Nephron (organoid): ENCODE measurements at regions not wholly inside any gene's neighbourhood (a gene's known extent, or its start where the extent isn't known, plus 50 kb on each side); places are given as distances from the start of the nearest gene placed in this dataset.

Experiments
- H3K27ac Mint-ChIP-seq, 3 experiments: 2 replicates each; pipeline ENCODE4 v1.8.0; 2020; ENCODE audit warnings: mixed read lengths in 3 of 3, mild to moderate bottlenecking in 2 of 3, moderate library complexity in 1 of 3
- H3K27me3 Mint-ChIP-seq: 2 replicates; pipeline ENCODE4 v1.8.0; 2021; ENCODE audit warnings: low read depth, mild to moderate bottlenecking, moderate library complexity, mixed read lengths
- H3K36me3 Mint-ChIP-seq: 2 replicates; pipeline ENCODE4 v1.8.0; 2020; ENCODE audit warnings: low read depth, mixed read lengths
- H3K4me1 Mint-ChIP-seq: 2 replicates; pipeline ENCODE4 v1.8.0; 2020; ENCODE audit warnings: mixed read lengths
- H3K4me3 Mint-ChIP-seq, 3 experiments: 2 replicates each; pipeline ENCODE4 v1.8.0; 2020; ENCODE audit warnings: mild to moderate bottlenecking in 3 of 3, mixed read lengths in 3 of 3, moderate library complexity in 2 of 3
- H3K9me3 Mint-ChIP-seq: 2 replicates; pipeline ENCODE4 v1.8.0; 2020; ENCODE audit warnings: mixed read lengths
- CTCF ChIP-seq, 3 experiments: fragments of 200-600 bp; sonication (generic); IDR thresholded peaks; one replicate each; pipeline ENCODE4 v1.5.0; 2021; ENCODE audit warnings: antibody characterized with exemption in 3 of 3; ENCODE audit not compliant: unreplicated experiment in 3 of 3

DNA sequence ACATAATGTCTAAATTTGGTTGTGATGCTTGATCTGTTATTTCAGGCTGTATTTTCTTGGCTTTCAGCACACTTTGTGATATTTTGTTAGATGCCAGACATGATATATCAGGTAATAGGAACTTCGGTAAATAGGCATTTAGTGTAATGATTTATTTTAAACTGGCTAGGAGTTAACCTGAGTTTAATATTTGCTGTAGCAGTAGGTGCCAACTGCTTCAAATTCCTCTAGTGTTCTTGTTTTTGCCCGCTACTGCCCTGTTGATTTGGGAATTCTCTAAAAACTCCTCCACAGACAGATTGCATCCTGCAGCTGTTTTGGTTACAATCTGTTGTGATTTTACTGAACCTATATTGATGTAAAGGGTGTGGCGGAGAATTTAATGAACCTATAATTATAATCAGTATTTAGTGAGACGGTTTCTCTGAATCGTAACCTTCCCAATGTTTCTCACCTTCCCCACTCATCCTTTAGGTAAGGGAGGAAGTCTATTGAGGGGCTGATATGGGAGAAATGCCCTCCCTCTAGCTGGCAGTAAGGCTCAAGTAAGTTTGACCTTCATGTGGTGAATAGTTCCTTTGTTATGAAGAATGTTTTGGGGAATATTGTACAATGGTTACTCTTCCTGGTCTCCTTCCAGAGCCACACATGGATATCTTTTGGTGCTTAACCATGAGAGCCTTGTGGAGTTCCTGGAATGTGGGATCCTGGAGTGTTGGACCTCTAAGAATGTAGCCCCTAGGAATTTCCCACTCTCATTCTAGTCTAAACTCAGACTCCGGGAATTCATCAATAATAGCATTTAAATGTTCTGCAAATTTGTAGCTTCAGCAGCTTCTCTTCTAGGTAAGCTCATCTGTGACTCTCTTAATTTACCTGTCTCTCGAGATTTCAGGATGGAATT, 634.1 kb downstream of the FSCB start:
- Mint-ChIP-seq H3K4me3 (no peak overlapping the region), H3K27ac (no peak overlapping the region), H3K27me3 (peaks cover 5% of the 10 kb centered on the region), H3K36me3 (no peaks in the 10 kb centered on the region), H3K9me3 (no peaks in the 10 kb centered on the region), H3K4me1 (peaks cover 6% of the 10 kb centered on the region)
- TF ChIP-seq CTCF (IDR thresholded peaks at IDR 0.05; ENCODE audit: unreplicated experiment in 3 of 3): no peak

- Mint-ChIP-seq H3K4me3 (no peak overlapping the region), H3K9me3 (no peaks in the 10 kb centered on the region), H3K4me1 (no peaks in the 10 kb centered on the region), H3K27ac (no peak overlapping the region), H3K27me3 (peaks cover 5% of the 10 kb centered on the region), H3K36me3 (no peaks in the 10 kb centered on the region)
- TF ChIP-seq CTCF (IDR thresholded peaks at IDR 0.05; ENCODE audit: unreplicated experiment in 3 of 3): no peak
Measured at GRCh38 chr14:43872222-43872621, 634.9 kb downstream of the FSCB start.

DNA sequence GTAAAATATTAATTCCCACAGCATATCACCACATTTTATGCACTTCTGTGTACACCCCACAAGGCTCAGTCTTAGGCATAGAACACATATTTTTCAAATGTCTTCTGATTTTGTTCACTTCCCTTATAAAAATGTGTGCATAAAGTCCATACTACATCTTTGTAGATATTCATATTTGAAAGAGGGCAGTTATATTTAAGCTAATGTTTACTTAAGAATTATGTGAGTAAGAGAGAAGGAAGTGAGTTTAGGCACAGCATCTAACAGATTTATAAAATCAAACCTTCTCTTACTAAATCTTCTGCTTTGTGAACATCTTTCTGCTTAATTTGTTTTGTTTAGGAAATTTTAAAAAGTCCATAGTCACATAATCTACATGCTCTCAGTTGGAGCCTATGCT, 648.1 kb downstream of the FSCB start:
- no peaks in the 10 kb centered on the region for H3K27me3 Mint-ChIP-seq
- H3K4me3 Mint-ChIP-seq: no peak overlapping the region
- no peaks in the 10 kb centered on the region for H3K36me3 Mint-ChIP-seq
- H3K27ac Mint-ChIP-seq: no peak overlapping the region
- TF ChIP-seq CTCF (IDR thresholded peaks at IDR 0.05; ENCODE audit: unreplicated experiment in 3 of 3): no peak
- peaks cover 2% of the 10 kb centered on the region for H3K9me3 Mint-ChIP-seq
- peaks cover 4% of the 10 kb centered on the region for H3K4me1 Mint-ChIP-seq

- Mint-ChIP-seq H3K4me1 (peaks cover 4% of the 10 kb centered on the region), H3K27ac (no peak overlapping the region), H3K36me3 (no peaks in the 10 kb centered on the region), H3K27me3 (no peaks in the 10 kb centered on the region), H3K4me3 (no peak overlapping the region), H3K9me3 (no peaks in the 10 kb centered on the region)
- no peak for TF ChIP-seq CTCF (IDR thresholded peaks at IDR 0.05; ENCODE audit: unreplicated experiment in 3 of 3)
Measured at GRCh38 chr14:43855556-43855955, 651.5 kb downstream of the FSCB start.

DNA sequence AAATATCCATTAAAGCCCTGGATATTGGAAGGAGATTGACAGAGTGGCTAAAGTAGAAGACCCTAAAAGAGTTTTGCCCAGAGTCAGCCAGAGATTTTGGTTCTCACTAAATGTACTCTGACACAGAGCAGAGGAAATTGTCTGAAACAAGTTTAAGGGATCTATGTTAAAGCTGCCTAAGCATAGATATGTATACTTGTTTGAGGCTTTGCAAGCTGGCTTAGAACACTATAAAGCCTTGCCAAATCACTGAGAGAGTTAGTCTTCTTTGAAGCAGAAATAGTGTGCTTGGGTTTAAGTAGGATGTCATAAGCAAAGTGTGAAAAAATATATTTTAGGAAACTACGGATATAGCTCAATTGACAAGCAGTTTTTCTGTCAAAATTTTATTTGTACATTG, 653.5 kb downstream of the FSCB start:
- H3K36me3 Mint-ChIP-seq: no peaks in the 10 kb centered on the region
- no peak overlapping the region for H3K4me3 Mint-ChIP-seq
- H3K27me3 Mint-ChIP-seq: no peaks in the 10 kb centered on the region
- no peak for TF ChIP-seq CTCF (IDR thresholded peaks at IDR 0.05; ENCODE audit: unreplicated experiment in 3 of 3)
- H3K9me3 Mint-ChIP-seq: no peaks in the 10 kb centered on the region
- H3K27ac Mint-ChIP-seq: no peak overlapping the region
- H3K4me1 Mint-ChIP-seq: peaks cover 4% of the 10 kb centered on the region
